H1 (cell line): ENCODE measurements at regions not wholly inside any gene's neighbourhood (a gene's known extent, or its start where the extent isn't known, plus 50 kb on each side); places are given as distances from the start of the nearest gene placed in this dataset.

Source experiments
- CTCF ChIP-seq, 3 experiments: IDR thresholded peaks; 1 replicate in 2 of 3; 2 replicates in 1 of 3; pipeline versions ENCODE4 v1.5.1 to v1.6.1; 2011; ENCODE audit warnings: low read length in 3 of 3, mild to moderate bottlenecking in 3 of 3, inconsistent platforms in 2 of 3, low read depth in 1 of 3, moderate library complexity in 1 of 3; ENCODE audit not compliant: insufficient read depth in 1 of 3; ENCODE audit errors: control extremely low read depth in 1 of 3
- EZH2 ChIP-seq: fragments of 200-600 bp; sonication (generic); IDR thresholded peaks from 2 replicates; pipeline ENCODE4 v1.7.1; 2012; ENCODE audit warnings: low read depth, mild to moderate bottlenecking, moderate library complexity, low read length, inconsistent platforms; ENCODE audit not compliant: severe bottlenecking

- TF ChIP-seq CTCF (IDR thresholded peaks at IDR 0.05; ENCODE audit: control extremely low read depth in 1 of 3, insufficient read depth in 1 of 3, low read depth in 1 of 3, low read length in 3 of 3) (no peak), EZH2 (no peak)
These were observed 141.3 kb downstream of the SLITRK6 start for GRCh38 chr13:85657942-85658341.
